ENCODE measurements at regions not wholly inside any gene's neighbourhood (a gene's known extent, or its start where the extent isn't known, plus 50 kb on each side); places are given as distances from the start of the nearest gene placed in this dataset.
A peak's percentile ranks its signal among the peaks of the same experiment; 100 is the strongest.

- Histone ChIP-seq H4K20me1 (ENCODE audit: insufficient read depth) (no peaks in the 10 kb centered on the region), H3K4me2 (ENCODE audit: low read length) (no peak overlapping the region), H3K27me3 (ENCODE audit: insufficient read depth, low read depth, low read length) (no peaks in the 10 kb centered on the region), H3K79me2 (replicated peaks; ENCODE audit: insufficient read depth, low read length) (no peaks in the 10 kb centered on the region), H3K9me3 (ENCODE audit: low read length) (no peaks in the 10 kb centered on the region), H3F3A (ENCODE audit: insufficient read depth, low read length, poor library complexity, severe bottlenecking) (no peaks in the 10 kb centered on the region), H3K9me2 (ENCODE audit: insufficient read depth, low read length) (no peaks in the 10 kb centered on the region), H3K9ac (ENCODE audit: low read length) (no peak overlapping the region), H3K27ac (ENCODE audit: low read length) (no peak overlapping the region), H3K36me3 (ENCODE audit: insufficient read depth, low read length) (no peaks in the 10 kb centered on the region), H2AFZ (ENCODE audit: low read depth, low read length) (no peak overlapping the region), H3K4me3 (ENCODE audit: low read length) (no peak overlapping the region)
- TF ChIP-seq, protein P1, sequence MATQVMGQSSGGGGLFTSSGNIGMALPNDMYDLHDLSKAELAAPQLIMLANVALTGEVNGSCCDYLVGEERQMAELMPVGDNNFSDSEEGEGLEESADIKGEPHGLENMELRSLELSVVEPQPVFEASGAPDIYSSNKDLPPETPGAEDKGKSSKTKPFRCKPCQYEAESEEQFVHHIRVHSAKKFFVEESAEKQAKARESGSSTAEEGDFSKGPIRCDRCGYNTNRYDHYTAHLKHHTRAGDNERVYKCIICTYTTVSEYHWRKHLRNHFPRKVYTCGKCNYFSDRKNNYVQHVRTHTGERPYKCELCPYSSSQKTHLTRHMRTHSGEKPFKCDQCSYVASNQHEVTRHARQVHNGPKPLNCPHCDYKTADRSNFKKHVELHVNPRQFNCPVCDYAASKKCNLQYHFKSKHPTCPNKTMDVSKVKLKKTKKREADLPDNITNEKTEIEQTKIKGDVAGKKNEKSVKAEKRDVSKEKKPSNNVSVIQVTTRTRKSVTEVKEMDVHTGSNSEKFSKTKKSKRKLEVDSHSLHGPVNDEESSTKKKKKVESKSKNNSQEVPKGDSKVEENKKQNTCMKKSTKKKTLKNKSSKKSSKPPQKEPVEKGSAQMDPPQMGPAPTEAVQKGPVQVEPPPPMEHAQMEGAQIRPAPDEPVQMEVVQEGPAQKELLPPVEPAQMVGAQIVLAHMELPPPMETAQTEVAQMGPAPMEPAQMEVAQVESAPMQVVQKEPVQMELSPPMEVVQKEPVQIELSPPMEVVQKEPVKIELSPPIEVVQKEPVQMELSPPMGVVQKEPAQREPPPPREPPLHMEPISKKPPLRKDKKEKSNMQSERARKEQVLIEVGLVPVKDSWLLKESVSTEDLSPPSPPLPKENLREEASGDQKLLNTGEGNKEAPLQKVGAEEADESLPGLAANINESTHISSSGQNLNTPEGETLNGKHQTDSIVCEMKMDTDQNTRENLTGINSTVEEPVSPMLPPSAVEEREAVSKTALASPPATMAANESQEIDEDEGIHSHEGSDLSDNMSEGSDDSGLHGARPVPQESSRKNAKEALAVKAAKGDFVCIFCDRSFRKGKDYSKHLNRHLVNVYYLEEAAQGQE (IDR thresholded peaks at IDR 0.05; ENCODE audit: borderline replicate concordance): no peak
- TF ChIP-seq MXI1 (conservative IDR thresholded peaks at IDR 0.05; ENCODE audit: poor library complexity, severe bottlenecking) (no peak), POLR2AphosphoS5 (IDR thresholded peaks at IDR 0.05) (no peak), SMC3 (conservative IDR thresholded peaks at IDR 0.05; ENCODE audit: poor library complexity) (no peak), TAF1 (IDR thresholded peaks at IDR 0.05; ENCODE audit: low read depth) (no peak), EP300 (conservative IDR thresholded peaks at IDR 0.05; ENCODE audit: poor library complexity, severe bottlenecking) (no peak), EZH2 (IDR thresholded peaks at IDR 0.05; ENCODE audit: borderline replicate concordance, insufficient read depth, low read length, poor library complexity, severe bottlenecking) (no peak), RAD21 (conservative IDR thresholded peaks at IDR 0.05) (no peak)
- TF ChIP-seq, protein P2, sequence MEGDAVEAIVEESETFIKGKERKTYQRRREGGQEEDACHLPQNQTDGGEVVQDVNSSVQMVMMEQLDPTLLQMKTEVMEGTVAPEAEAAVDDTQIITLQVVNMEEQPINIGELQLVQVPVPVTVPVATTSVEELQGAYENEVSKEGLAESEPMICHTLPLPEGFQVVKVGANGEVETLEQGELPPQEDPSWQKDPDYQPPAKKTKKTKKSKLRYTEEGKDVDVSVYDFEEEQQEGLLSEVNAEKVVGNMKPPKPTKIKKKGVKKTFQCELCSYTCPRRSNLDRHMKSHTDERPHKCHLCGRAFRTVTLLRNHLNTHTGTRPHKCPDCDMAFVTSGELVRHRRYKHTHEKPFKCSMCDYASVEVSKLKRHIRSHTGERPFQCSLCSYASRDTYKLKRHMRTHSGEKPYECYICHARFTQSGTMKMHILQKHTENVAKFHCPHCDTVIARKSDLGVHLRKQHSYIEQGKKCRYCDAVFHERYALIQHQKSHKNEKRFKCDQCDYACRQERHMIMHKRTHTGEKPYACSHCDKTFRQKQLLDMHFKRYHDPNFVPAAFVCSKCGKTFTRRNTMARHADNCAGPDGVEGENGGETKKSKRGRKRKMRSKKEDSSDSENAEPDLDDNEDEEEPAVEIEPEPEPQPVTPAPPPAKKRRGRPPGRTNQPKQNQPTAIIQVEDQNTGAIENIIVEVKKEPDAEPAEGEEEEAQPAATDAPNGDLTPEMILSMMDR (IDR thresholded peaks at IDR 0.05; ENCODE audit: poor library complexity, severe bottlenecking): no peak
These were observed 57.6 kb downstream of the COX7C start for GRCh38 chr5:86675311-86675710.

DNA sequence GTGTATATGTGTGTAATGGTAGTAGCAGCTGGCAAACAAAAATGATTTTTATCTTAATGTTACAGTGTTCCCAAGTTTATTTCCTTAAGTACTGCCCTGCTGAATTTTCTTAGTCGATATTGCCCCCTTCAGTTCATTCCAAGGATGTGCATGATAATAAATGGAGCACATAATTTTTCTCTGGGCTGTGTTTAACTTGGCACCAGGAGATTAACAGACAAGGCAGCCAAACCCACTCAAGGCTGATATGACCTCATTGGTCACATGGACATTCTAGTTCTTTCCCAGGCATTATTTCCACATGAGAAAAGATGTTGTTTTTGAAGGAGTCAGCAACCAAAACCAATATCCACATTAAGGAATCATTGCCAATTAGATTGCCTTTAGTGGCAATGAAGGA, 61.8 kb downstream of the COX7C start:
- H3K27ac ChIP-seq (ENCODE audit: low read length): no peak overlapping the region

More for the DNA sequence above, 61.8 kb downstream of the COX7C start:
- Histone ChIP-seq H3K27me3 (ENCODE audit: insufficient read depth, low read depth, low read length) (no peaks in the 10 kb centered on the region), H3F3A (ENCODE audit: insufficient read depth, low read length, poor library complexity, severe bottlenecking) (no peaks in the 10 kb centered on the region), H3K79me2 (replicated peaks; ENCODE audit: insufficient read depth, low read length) (no peaks in the 10 kb centered on the region), H2AFZ (ENCODE audit: low read depth, low read length) (no peak overlapping the region), H3K9ac (ENCODE audit: low read length) (no peak overlapping the region), H3K9me3 (ENCODE audit: low read length) (no peaks in the 10 kb centered on the region), H3K36me3 (ENCODE audit: insufficient read depth, low read length) (no peaks in the 10 kb centered on the region), H3K9me2 (ENCODE audit: insufficient read depth, low read length) (no peaks in the 10 kb centered on the region), H3K4me2 (ENCODE audit: low read length) (no peak overlapping the region), H4K20me1 (ENCODE audit: insufficient read depth) (no peaks in the 10 kb centered on the region), H3K4me3 (ENCODE audit: low read length) (no peak overlapping the region)
- peak; percentile 80 for TF ChIP-seq SMC3 (conservative IDR thresholded peaks at IDR 0.05; ENCODE audit: poor library complexity)
- no peak for TF ChIP-seq POLR2AphosphoS5 (IDR thresholded peaks at IDR 0.05)
- peak; percentile 86 for TF ChIP-seq RAD21 (conservative IDR thresholded peaks at IDR 0.05)
- TF ChIP-seq, protein P2 (IDR thresholded peaks at IDR 0.05; ENCODE audit: poor library complexity, severe bottlenecking): peak; percentile 82

Measured in neural cell (in vitro differentiated cells).